B cell (primary cell): ENCODE measurements at regions not wholly inside any gene's neighbourhood (a gene's known extent, or its start where the extent isn't known, plus 50 kb on each side); places are given as distances from the start of the nearest gene placed in this dataset. TPM values are rescaled to one million over a fixed set of nuclear protein-coding genes. Genes with fewer than 3 reads are reported as not detected.
A peak's percentile ranks its signal among the peaks of the same experiment; 100 is the strongest.

ENCODE experiments used
- ATAC-seq: fragments of 200-7000 bp; cut with Tn5 transposase; one replicate; pipeline ENCODE4 v1.10.0; 2021; ENCODE audit warnings: low read depth, mild to moderate bottlenecking, moderate number of reproducible peaks, moderate library complexity
- CTCF ChIA-PET: fragments of 350-600 bp; sonication (Branson Sonifier 250); formaldehyde crosslinking; loops from one replicate; lab custom pipeline; 2021; ENCODE audit warnings: antibody characterized with exemption, inconsistent platforms; lab: Charles Lee
- POLR2A ChIA-PET: fragments of 350-600 bp; sonication (Branson Sonifier 250); formaldehyde crosslinking; loops from one replicate; lab custom pipeline; 2021; ENCODE audit warnings: antibody characterized with exemption; lab: Charles Lee
- DNase-seq: peaks from one replicate; pipeline ENCODE4 v3.0.0; 2013
- H2AFZ ChIP-seq: 2 replicates; pipeline ENCODE4 v1.6.1; 2012; ENCODE audit warnings: mild to moderate bottlenecking, low read depth, low read length; ENCODE audit not compliant: insufficient read depth, poor library complexity, severe bottlenecking
- H3K27ac ChIP-seq, 2 donors: 1 replicate in 1 of 2; 2 replicates in 1 of 2; pipeline ENCODE4 v1.5.1; 2012 to 2013; ENCODE audit warnings: low read length in 2 of 2, mild to moderate bottlenecking in 2 of 2, moderate library complexity in 1 of 2
- H3K27me3 ChIP-seq, 4 experiments: fragments of 200-600 bp in 1 of 4; sonication (generic) in 1 of 4; replicated peaks in 1 of 4; 1 replicate in 2 of 4; 2 replicates in 2 of 4; pipeline versions ENCODE4 v1.6.1 to v1.7.0; 2013 to 2016; ENCODE audit warnings: low read length in 3 of 4, mild to moderate bottlenecking in 2 of 4, mixed read lengths in 1 of 4, moderate library complexity in 1 of 4; ENCODE audit not compliant: insufficient read depth in 4 of 4, control insufficient read depth in 3 of 4; ENCODE audit errors: control extremely low read depth in 1 of 4
- H3K36me3 ChIP-seq, 2 experiments: replicated peaks in 1 of 2; 1 replicate in 1 of 2; 2 replicates in 1 of 2; pipeline versions ENCODE4 v1.6.1 to v1.7.1; 2013; ENCODE audit warnings: low read length in 1 of 2; ENCODE audit not compliant: insufficient read depth in 2 of 2, control insufficient read depth in 1 of 2; ENCODE audit errors: control extremely low read depth in 1 of 2, extremely low read depth in 1 of 2
- H3K4me1 ChIP-seq, 2 donors: fragments of 200-600 bp in 1 of 2; sonication (generic) in 1 of 2; 1 replicate in 1 of 2; 2 replicates in 1 of 2; pipeline versions ENCODE4 v1.5.1 to v1.6.1; 2013 to 2017; ENCODE audit warnings: low read length in 2 of 2; ENCODE audit not compliant: control insufficient read depth in 2 of 2, insufficient read depth in 2 of 2
- H3K4me2 ChIP-seq: replicated peaks from 2 replicates; pipeline ENCODE3; 2012; ENCODE audit warnings: mild to moderate bottlenecking, low read depth, low read length; ENCODE audit not compliant: poor library complexity, severe bottlenecking
- H3K4me3 ChIP-seq, 5 experiments: fragments of 200-600 bp in 1 of 5; sonication (generic) in 1 of 5; 1 replicate in 3 of 5; 2 replicates in 2 of 5; pipeline versions ENCODE4 v1.5.1 to v1.7.0; 2011 to 2016; ENCODE audit warnings: low read length in 4 of 5, mild to moderate bottlenecking in 4 of 5, low read depth in 2 of 5, control low read depth in 1 of 5, moderate library complexity in 1 of 5; ENCODE audit not compliant: insufficient read depth in 1 of 5; ENCODE audit errors: control extremely low read depth in 1 of 5, extremely low read depth in 1 of 5
- H3K79me2 ChIP-seq: fragments of 200-600 bp; sonication (generic); one replicate; pipeline ENCODE4 v1.6.0; 2016; ENCODE audit warnings: low read length; ENCODE audit not compliant: control insufficient read depth, insufficient read depth
- H3K9ac ChIP-seq: fragments of 200-600 bp; sonication (generic); 2 replicates; pipeline ENCODE4 v1.6.1; 2017; ENCODE audit warnings: mild to moderate bottlenecking, low read length, moderate library complexity
- H3K9me3 ChIP-seq, 3 donors: one replicate each; pipeline versions ENCODE4 v1.6.1 to v1.7.1; 2013; ENCODE audit warnings: low read length in 2 of 3; ENCODE audit not compliant: control insufficient read depth in 2 of 3, insufficient read depth in 1 of 3; ENCODE audit errors: control extremely low read depth in 1 of 3
- H4K20me1 ChIP-seq: 2 replicates; pipeline ENCODE4 v1.6.0; 2012; ENCODE audit warnings: mild to moderate bottlenecking, low read length; ENCODE audit not compliant: insufficient read depth, control insufficient read depth, poor library complexity, severe bottlenecking
- H3K27ac Mint-ChIP-seq: one replicate; pipeline ENCODE4 v1.8.0; 2021; ENCODE audit warnings: mixed read lengths
- H3K27me3 Mint-ChIP-seq: one replicate; pipeline ENCODE4 v1.8.0; 2021; ENCODE audit warnings: mixed read lengths
- H3K4me1 Mint-ChIP-seq: one replicate; pipeline ENCODE4 v1.8.0; 2021; ENCODE audit warnings: mixed read lengths
- H3K4me3 Mint-ChIP-seq: one replicate; pipeline ENCODE4 v1.8.0; 2021; ENCODE audit warnings: mixed read lengths
- H3K9me3 Mint-ChIP-seq: one replicate; pipeline ENCODE4 v1.8.0; 2022; ENCODE audit warnings: mixed read lengths; ENCODE audit not compliant: insufficient read depth
- EZH2 ChIP-seq: IDR thresholded peaks from 2 replicates; pipeline ENCODE4 v1.6.1; 2012; ENCODE audit warnings: borderline replicate concordance, low read depth, mild to moderate bottlenecking, moderate library complexity, low read length; ENCODE audit not compliant: insufficient read depth, poor library complexity, severe bottlenecking
- WGBS: methylation state at CpG from one replicate; pipeline ENCODE4 v1.1.5; 2013; ENCODE audit warnings: missing lambda C conversion rate; ENCODE audit not compliant: insufficient coverage; 5-methylcytosine and 5-hydroxymethylcytosine counted together
- intact Hi-C: fragments of 100-400 bp; cut with micrococcal nuclease; formaldehyde crosslinking; loops from one replicate; pipeline ENCODE4 v1.10.0; 2022
- small RNA-seq: library from RNA; depleted of rRNA; stranded (forward); fragments of <200 nt; gene quantifications from one replicate; pipeline ENCODE3, GENCODE V24; 2012; ENCODE audit warnings: low replicate concordance, low read depth; ENCODE audit not compliant: insufficient read length
- TF ChIP-seq, protein P1 (sequence below): fragments of 200-600 bp; IDR thresholded peaks from one replicate; pipeline ENCODE4 v1.8.0; 2022; ENCODE audit warnings: antibody characterized with exemption, mild to moderate bottlenecking

DNA sequence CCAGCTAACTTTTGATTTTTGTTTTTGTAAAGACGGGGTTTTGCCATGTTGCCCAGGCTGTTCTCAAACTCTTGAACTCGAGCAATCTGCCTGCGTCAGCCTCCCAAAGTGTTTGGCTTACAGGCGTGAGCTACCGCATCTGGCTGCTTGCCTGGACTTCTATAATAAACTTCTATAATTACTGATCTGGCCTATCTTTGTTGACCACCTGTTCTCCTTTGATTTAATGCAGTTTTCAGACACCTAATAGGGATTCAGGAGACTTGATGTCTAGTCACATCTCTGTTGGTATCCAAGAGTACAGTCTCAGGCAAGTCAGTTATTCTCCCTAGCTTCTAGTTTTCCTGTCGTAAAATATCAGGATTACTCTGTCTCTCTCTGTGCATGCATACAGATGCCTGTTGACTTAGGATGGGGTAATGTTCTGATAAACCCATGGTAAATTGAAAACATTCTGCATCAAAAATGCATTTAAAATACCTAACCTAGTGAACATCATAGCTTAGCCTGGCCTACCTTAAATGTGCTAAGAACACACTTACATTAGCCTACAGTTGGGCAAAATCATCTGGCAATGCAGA, 51.5 kb upstream of the NR3C1 start:
- H4K20me1 ChIP-seq, result no peaks in the 10 kb centered on the region
- no peak for ATAC-seq
- H2AFZ ChIP-seq, result no peak overlapping the region
- no peak overlapping the region for H3K4me2 ChIP-seq
- TF ChIP-seq EZH2, result no peak
- TF ChIP-seq, protein P1, sequence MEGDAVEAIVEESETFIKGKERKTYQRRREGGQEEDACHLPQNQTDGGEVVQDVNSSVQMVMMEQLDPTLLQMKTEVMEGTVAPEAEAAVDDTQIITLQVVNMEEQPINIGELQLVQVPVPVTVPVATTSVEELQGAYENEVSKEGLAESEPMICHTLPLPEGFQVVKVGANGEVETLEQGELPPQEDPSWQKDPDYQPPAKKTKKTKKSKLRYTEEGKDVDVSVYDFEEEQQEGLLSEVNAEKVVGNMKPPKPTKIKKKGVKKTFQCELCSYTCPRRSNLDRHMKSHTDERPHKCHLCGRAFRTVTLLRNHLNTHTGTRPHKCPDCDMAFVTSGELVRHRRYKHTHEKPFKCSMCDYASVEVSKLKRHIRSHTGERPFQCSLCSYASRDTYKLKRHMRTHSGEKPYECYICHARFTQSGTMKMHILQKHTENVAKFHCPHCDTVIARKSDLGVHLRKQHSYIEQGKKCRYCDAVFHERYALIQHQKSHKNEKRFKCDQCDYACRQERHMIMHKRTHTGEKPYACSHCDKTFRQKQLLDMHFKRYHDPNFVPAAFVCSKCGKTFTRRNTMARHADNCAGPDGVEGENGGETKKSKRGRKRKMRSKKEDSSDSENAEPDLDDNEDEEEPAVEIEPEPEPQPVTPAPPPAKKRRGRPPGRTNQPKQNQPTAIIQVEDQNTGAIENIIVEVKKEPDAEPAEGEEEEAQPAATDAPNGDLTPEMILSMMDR, result no peak
- no peak for DNase-seq
- H3K27me3 Mint-ChIP-seq, result no peaks in the 10 kb centered on the region
- ChIA-PET CTCF (no interaction called here), POLR2A (no interaction called here)
- no peak overlapping the region for H3K27ac Mint-ChIP-seq
- no peaks in the 10 kb centered on the region for H3K36me3 ChIP-seq
- H3K4me1 Mint-ChIP-seq, result peaks cover 5% of the 10 kb centered on the region
- no peak overlapping the region for H3K4me3 Mint-ChIP-seq
- no peaks in the 10 kb centered on the region for H3K9me3 Mint-ChIP-seq
- no peaks in the 10 kb centered on the region for H3K27me3 ChIP-seq
- peaks cover 3 to 8% of the 10 kb centered on the region in 2 donors for H3K4me1 ChIP-seq
- no peak overlapping the region for H3K27ac ChIP-seq
- WGBS, result 97% methylated on average over 5 of the region's 6 CpGs
- no peak overlapping the region for H3K9ac ChIP-seq
- H3K79me2 ChIP-seq, result no peaks in the 10 kb centered on the region
- no peaks in the 10 kb centered on the region for H3K9me3 ChIP-seq
- no peak overlapping the region for H3K4me3 ChIP-seq
- intact Hi-C loops, result no loop called here

DNA sequence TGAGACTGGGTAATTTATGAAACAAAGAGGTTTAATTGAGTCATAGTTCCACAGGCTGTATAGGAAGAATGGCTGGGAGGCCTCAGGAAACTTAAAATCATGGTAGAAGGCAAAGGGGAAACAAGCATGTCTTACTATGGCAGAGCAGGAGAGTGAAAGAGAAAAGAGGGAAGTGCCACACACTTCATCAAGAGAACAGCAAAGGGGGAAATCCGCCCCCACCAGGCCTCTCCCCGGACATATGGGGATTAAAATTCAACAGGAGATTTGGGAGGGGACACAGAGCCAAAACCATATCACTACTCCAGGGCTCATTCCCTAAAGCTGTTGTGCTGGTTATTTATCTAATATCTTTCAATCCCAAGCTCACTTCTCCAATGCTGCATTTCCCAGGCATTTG, 50.2 kb upstream of the NR3C1 start:
- CTCF ChIA-PET, result no interaction called here
- no peak overlapping the region for H3K4me3 Mint-ChIP-seq
- peaks cover 3 to 8% of the 10 kb centered on the region in 2 donors for H3K4me1 ChIP-seq
- no peaks in the 10 kb centered on the region for H3K27me3 Mint-ChIP-seq
- WGBS, result no CpG with 5 or more reads among the region's 2 CpGs
- no peak overlapping the region for H3K27ac ChIP-seq
- intact Hi-C loops, result no loop called here
- no peaks in the 10 kb centered on the region for H3K79me2 ChIP-seq
- H3K4me3 ChIP-seq, result no peak overlapping the region
- H3K36me3 ChIP-seq, result no peaks in the 10 kb centered on the region
- no peak overlapping the region for H3K9ac ChIP-seq
- peaks cover 5% of the 10 kb centered on the region for H3K4me1 Mint-ChIP-seq
- H4K20me1 ChIP-seq, result no peaks in the 10 kb centered on the region
- POLR2A ChIA-PET, result no interaction called here
- no peaks in the 10 kb centered on the region for H3K9me3 ChIP-seq
- peak overlapping the region; percentile 1 for H2AFZ ChIP-seq
- ATAC-seq (peak; percentile 39), DNase-seq (peak; percentile 47)
- peak overlapping the region; percentile 34 for H3K27ac Mint-ChIP-seq
- no peak overlapping the region for H3K4me2 ChIP-seq
- TF ChIP-seq, protein P1, result no peak
- no peak for TF ChIP-seq EZH2
- H3K27me3 ChIP-seq, result no peaks in the 10 kb centered on the region
- no peaks in the 10 kb centered on the region for H3K9me3 Mint-ChIP-seq

Small RNA genes in the stretch of these regions (small RNA-seq; reads per million reads assigned to genes)
- gene MIR5197 (not detected), gene RNU7-156P (not detected)
